ENCODE measurements at regions not wholly inside any gene's neighbourhood (a gene's known extent, or its start where the extent isn't known, plus 50 kb on each side); places are given as distances from the start of the nearest gene placed in this dataset.
"Not testable (repeated sequence)": the region's sequence is repeated elsewhere in the genome, so short reads cannot be mapped to it uniquely, and the experiment has no call there.

- DNase-seq (ENCODE audit: low read depth): no peak
- H3K4me3 ChIP-seq (ENCODE audit: low read depth, low read length): no peak overlapping the region
- TF ChIP-seq, protein P1, sequence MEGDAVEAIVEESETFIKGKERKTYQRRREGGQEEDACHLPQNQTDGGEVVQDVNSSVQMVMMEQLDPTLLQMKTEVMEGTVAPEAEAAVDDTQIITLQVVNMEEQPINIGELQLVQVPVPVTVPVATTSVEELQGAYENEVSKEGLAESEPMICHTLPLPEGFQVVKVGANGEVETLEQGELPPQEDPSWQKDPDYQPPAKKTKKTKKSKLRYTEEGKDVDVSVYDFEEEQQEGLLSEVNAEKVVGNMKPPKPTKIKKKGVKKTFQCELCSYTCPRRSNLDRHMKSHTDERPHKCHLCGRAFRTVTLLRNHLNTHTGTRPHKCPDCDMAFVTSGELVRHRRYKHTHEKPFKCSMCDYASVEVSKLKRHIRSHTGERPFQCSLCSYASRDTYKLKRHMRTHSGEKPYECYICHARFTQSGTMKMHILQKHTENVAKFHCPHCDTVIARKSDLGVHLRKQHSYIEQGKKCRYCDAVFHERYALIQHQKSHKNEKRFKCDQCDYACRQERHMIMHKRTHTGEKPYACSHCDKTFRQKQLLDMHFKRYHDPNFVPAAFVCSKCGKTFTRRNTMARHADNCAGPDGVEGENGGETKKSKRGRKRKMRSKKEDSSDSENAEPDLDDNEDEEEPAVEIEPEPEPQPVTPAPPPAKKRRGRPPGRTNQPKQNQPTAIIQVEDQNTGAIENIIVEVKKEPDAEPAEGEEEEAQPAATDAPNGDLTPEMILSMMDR (IDR thresholded peaks at IDR 0.05; ENCODE audit: insufficient read depth, low read depth, low read length, missing control alignments): no peak
Observed at GRCh38 chr2:76180676-76181075, 470.0 kb upstream of the GCFC2 start.

DNA sequence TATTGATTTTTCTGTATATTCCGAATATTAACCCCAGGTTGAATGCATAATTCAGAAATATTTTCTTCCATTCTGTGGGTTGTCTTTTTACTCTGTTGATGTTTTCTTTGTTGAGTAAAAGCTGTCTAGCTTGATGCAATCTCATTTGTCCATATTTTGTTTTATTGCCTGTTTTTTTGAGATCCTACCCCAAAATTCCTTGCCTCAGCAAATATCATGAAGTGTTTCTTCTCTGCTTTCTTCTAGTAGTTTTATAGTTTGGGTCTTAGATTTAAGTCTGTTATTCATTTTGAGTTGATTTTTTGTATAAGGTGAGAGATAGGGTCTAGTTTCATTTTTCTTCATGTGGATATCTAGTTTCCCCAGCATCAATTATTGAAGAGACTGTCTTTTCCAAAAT is 467.9 kb upstream of the GCFC2 start:
- no peak for DNase-seq (ENCODE audit: low read depth)
- TF ChIP-seq, protein P1 (IDR thresholded peaks at IDR 0.05; ENCODE audit: insufficient read depth, low read depth, low read length, missing control alignments): no peak
- no peak overlapping the region for H3K4me3 ChIP-seq (ENCODE audit: low read depth, low read length)

GRCh38 chr2:76175295-76175694 is 464.6 kb upstream of the GCFC2 start:
- no peak overlapping the region for H3K4me3 ChIP-seq (ENCODE audit: low read depth, low read length)
- TF ChIP-seq, protein P1 (IDR thresholded peaks at IDR 0.05; ENCODE audit: insufficient read depth, low read depth, low read length, missing control alignments): no peak
- no peak for DNase-seq (ENCODE audit: low read depth)

DNA sequence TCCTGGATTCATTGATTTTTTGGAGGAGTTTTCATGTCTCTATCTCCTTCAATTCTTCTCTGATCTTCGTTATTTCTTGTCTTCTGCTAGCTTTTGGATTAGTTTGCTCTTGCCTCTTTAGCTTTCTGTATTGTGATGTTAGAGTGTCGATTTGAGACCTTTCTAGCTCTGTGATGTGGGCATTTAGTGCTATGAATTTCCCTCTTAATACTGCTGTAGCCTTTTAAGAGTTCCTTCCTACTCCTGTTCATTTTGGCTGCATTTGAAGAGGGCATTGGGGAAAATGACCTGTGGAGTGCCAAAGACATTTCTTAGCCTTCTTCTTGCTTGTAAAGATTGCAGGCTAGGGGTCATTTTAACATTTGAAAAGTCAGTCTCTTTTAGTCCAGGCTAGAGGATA is 463.8 kb upstream of the GCFC2 start:
- H3K4me3 ChIP-seq (ENCODE audit: low read depth, low read length): no peak overlapping the region
- TF ChIP-seq, protein P1 (IDR thresholded peaks at IDR 0.05; ENCODE audit: insufficient read depth, low read depth, low read length, missing control alignments): no peak
- no peak for DNase-seq (ENCODE audit: low read depth)

- H3K4me3 ChIP-seq (ENCODE audit: low read depth, low read length); DNase-seq (ENCODE audit: low read depth): not testable (repeated sequence)
Observed at GRCh38 chr2:76173206-76173605, 462.5 kb upstream of the GCFC2 start.

GRCh38 chr2:76172154-76172595 is 461.5 kb upstream of the GCFC2 start:
- not testable (repeated sequence) for H3K4me3 ChIP-seq (ENCODE audit: low read depth, low read length); DNase-seq (ENCODE audit: low read depth)

DNA sequence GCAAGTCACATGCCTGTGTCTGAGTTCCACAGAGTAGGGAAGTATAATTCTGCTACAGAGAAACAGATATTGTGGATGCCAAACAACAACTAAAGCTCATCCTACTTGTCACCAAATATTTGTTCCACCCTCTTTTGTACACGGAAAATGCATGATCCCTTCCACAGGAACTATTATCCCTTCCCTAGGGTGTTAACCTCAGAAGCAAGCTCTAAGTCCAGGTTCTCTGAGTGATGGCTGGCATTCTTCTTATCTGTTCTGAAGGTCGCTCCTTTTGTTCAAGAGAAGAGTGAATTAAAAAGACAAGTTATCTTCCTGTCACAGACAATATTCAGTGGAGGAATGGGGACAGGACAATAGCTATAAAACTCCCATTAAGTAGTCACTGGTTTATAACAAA is 460.1 kb upstream of the GCFC2 start:
- TF ChIP-seq, protein P1 (IDR thresholded peaks at IDR 0.05; ENCODE audit: insufficient read depth, low read depth, low read length, missing control alignments): no peak
- DNase-seq (ENCODE audit: low read depth): no peak

DNA sequence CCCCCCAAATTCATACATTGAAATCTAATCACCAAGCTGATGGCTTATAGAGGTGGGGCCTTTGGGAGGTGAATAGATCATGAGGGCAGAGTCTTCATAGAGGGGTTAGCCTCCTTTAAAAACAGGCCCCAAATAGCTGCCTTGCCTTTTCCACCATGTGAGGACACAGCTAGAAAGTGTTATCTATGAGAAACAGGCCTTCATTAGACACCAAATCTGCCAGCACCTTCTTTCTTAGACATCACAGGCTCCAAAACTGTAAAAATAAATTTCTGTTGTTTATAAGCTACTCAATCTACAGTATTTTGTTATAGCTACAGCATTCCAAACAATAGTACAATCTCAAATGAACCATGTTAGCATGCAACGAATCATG is 459.3 kb upstream of the GCFC2 start:
- TF ChIP-seq, protein P1 (IDR thresholded peaks at IDR 0.05; ENCODE audit: insufficient read depth, low read depth, low read length, missing control alignments): no peak
- no peak overlapping the region for H3K4me3 ChIP-seq (ENCODE audit: low read depth, low read length)
- DNase-seq (ENCODE audit: low read depth): no peak

More for the DNA sequence above, 460.1 kb upstream of the GCFC2 start:
- no peak overlapping the region for H3K4me3 ChIP-seq (ENCODE audit: low read depth, low read length)

Measured in GM12865 (cell line).